ENCODE measurements at regions not wholly inside any gene's neighbourhood (a gene's known extent, or its start where the extent isn't known, plus 50 kb on each side); places are given as distances from the start of the nearest gene placed in this dataset.

- Mint-ChIP-seq H3K4me3 (no peak overlapping the region), H3K36me3 (ENCODE audit: low read depth) (no peaks in the 10 kb centered on the region), H3K27ac (no peak overlapping the region), H3K9me3 (peaks cover 21% of the 10 kb centered on the region), H3K4me1 (ENCODE audit: low read depth) (no peaks in the 10 kb centered on the region), H3K27me3 (ENCODE audit: insufficient read depth) (no peaks in the 10 kb centered on the region; the same call in 1 of the 2 replicates)
- DNase-seq, result no peak
- no peak for TF ChIP-seq CTCF (IDR thresholded peaks at IDR 0.05)
Observed at GRCh38 chr2:167353605-167354280, 465.5 kb downstream of the XIRP2 start.

GRCh38 chr2:167345559-167345958 is 457.3 kb downstream of the XIRP2 start:
- TF ChIP-seq CTCF (IDR thresholded peaks at IDR 0.05), result no peak
- Mint-ChIP-seq H3K4me3 (no peak overlapping the region), H3K4me1 (ENCODE audit: low read depth) (no peaks in the 10 kb centered on the region), H3K27me3 (ENCODE audit: insufficient read depth) (no peaks in the 10 kb centered on the region; the same call in 1 of the 2 replicates), H3K9me3 (peaks cover 31% of the 10 kb centered on the region), H3K36me3 (ENCODE audit: low read depth) (no peaks in the 10 kb centered on the region), H3K27ac (no peak overlapping the region)
- no peak for DNase-seq

- Mint-ChIP-seq H3K27ac (no peak overlapping the region), H3K4me1 (ENCODE audit: low read depth) (no peaks in the 10 kb centered on the region), H3K36me3 (ENCODE audit: low read depth) (no peaks in the 10 kb centered on the region), H3K4me3 (no peak overlapping the region), H3K9me3 (peaks cover 33% of the 10 kb centered on the region), H3K27me3 (ENCODE audit: insufficient read depth) (no peaks in the 10 kb centered on the region)
- DNase-seq, result no peak
- no peak for TF ChIP-seq CTCF (IDR thresholded peaks at IDR 0.05)
Observed at GRCh38 chr2:167342769-167343168, 454.5 kb downstream of the XIRP2 start.

GRCh38 chr2:167340322-167340721 is 452.0 kb downstream of the XIRP2 start:
- Mint-ChIP-seq H3K4me3 (no peak overlapping the region), H3K36me3 (ENCODE audit: low read depth) (no peaks in the 10 kb centered on the region), H3K27ac (no peak overlapping the region), H3K4me1 (ENCODE audit: low read depth) (no peaks in the 10 kb centered on the region), H3K9me3 (peaks cover 37% of the 10 kb centered on the region), H3K27me3 (ENCODE audit: insufficient read depth) (no peaks in the 10 kb centered on the region)
- no peak for TF ChIP-seq CTCF (IDR thresholded peaks at IDR 0.05)
- DNase-seq, result no peak

- Mint-ChIP-seq H3K9me3 (peaks cover 28% of the 10 kb centered on the region), H3K27me3 (ENCODE audit: insufficient read depth) (no peaks in the 10 kb centered on the region), H3K36me3 (ENCODE audit: low read depth) (no peaks in the 10 kb centered on the region), H3K4me3 (no peak overlapping the region), H3K27ac (no peak overlapping the region), H3K4me1 (ENCODE audit: low read depth) (no peaks in the 10 kb centered on the region)
- DNase-seq, result no peak
- TF ChIP-seq CTCF (IDR thresholded peaks at IDR 0.05), result no peak
Observed at GRCh38 chr2:167336213-167336612, 447.9 kb downstream of the XIRP2 start.

All from HFFc6 (cell line).